Neutrophil (primary cell): ENCODE measurements at regions not wholly inside any gene's neighbourhood (a gene's known extent, or its start where the extent isn't known, plus 50 kb on each side); places are given as distances from the start of the nearest gene placed in this dataset.
"Not testable (repeated sequence)": the region's sequence is repeated elsewhere in the genome, so short reads cannot be mapped to it uniquely, and the experiment has no call there.

ENCODE experiments used
- H3K27ac ChIP-seq: fragments of 200-600 bp; sonication (generic); 2 replicates; pipeline ENCODE4 v1.5.1; 2016; ENCODE audit warnings: mild to moderate bottlenecking, moderate library complexity
- H3K27me3 ChIP-seq: fragments of 200-600 bp; sonication (generic); 2 replicates; pipeline ENCODE4 v1.6.0; 2016; ENCODE audit warnings: mild to moderate bottlenecking
- H3K36me3 ChIP-seq: fragments of 200-600 bp; sonication (generic); 2 replicates; pipeline ENCODE4 v1.5.1; 2017
- H3K4me1 ChIP-seq, 2 experiments: fragments of 200-600 bp in 1 of 2; sonication (generic) in 1 of 2; 1 replicate in 1 of 2; 2 replicates in 1 of 2; pipeline versions ENCODE4 v1.5.1 to v1.6.1; 2013 to 2016; ENCODE audit warnings: low read depth in 1 of 2, low read length in 1 of 2, mild to moderate bottlenecking in 1 of 2, moderate library complexity in 1 of 2; ENCODE audit not compliant: control insufficient read depth in 1 of 2, insufficient read depth in 1 of 2
- H3K4me3 ChIP-seq, 2 experiments: fragments of 200-600 bp in 1 of 2; sonication (generic) in 1 of 2; 1 replicate in 1 of 2; 2 replicates in 1 of 2; pipeline ENCODE4 v1.5.1; 2013 to 2016; ENCODE audit warnings: low read depth in 1 of 2, low read length in 1 of 2, mild to moderate bottlenecking in 1 of 2, moderate library complexity in 1 of 2
- H3K9me3 ChIP-seq: fragments of 200-600 bp; sonication (generic); 2 replicates; pipeline ENCODE4 v1.5.1; 2016
- CTCF ChIP-seq: fragments of 200-600 bp; sonication (generic); IDR thresholded peaks from 2 replicates; pipeline ENCODE4 v1.5.1; 2016; ENCODE audit warnings: antibody characterized with exemption

- H3K4me3 ChIP-seq, result no peak overlapping the region
- H3K27ac ChIP-seq, result no peak overlapping the region
- TF ChIP-seq CTCF, result no peak
- no peaks in the 10 kb centered on the region for H3K36me3 ChIP-seq
- no peaks in the 10 kb centered on the region for H3K27me3 ChIP-seq
- no peaks in the 10 kb centered on the region for H3K4me1 ChIP-seq
- no peaks in the 10 kb centered on the region for H3K9me3 ChIP-seq
Observed at GRCh38 chr4:116272336-116272735, 813.0 kb downstream of the TRAM1L1 start.

- H3K36me3 ChIP-seq, H3K27me3 ChIP-seq, H3K4me1 ChIP-seq, H3K27ac ChIP-seq, H3K9me3 ChIP-seq, H3K4me3 ChIP-seq: not testable (repeated sequence)
Observed at GRCh38 chr4:116260931-116261330, 824.4 kb downstream of the TRAM1L1 start.

- Histone ChIP-seq H3K36me3 (no peaks in the 10 kb centered on the region), H3K27me3 (no peaks in the 10 kb centered on the region), H3K9me3 (no peaks in the 10 kb centered on the region), H3K4me3 (no peak overlapping the region), H3K27ac (no peak overlapping the region), H3K4me1 (no peaks in the 10 kb centered on the region)
- no peak for TF ChIP-seq CTCF
Observed at GRCh38 chr4:116244771-116245170, 840.6 kb downstream of the TRAM1L1 start.

- no peaks in the 10 kb centered on the region for H3K4me1 ChIP-seq
- H3K36me3 ChIP-seq, result no peaks in the 10 kb centered on the region
- no peaks in the 10 kb centered on the region for H3K27me3 ChIP-seq
- TF ChIP-seq CTCF, result no peak
- H3K27ac ChIP-seq, result no peak overlapping the region
- H3K9me3 ChIP-seq, result no peaks in the 10 kb centered on the region
- no peak overlapping the region for H3K4me3 ChIP-seq
Observed at GRCh38 chr4:116243431-116243830, 841.9 kb downstream of the TRAM1L1 start.

GRCh38 chr4:116233971-116234370 lies 851.4 kb downstream of the TRAM1L1 start:
- no peak for TF ChIP-seq CTCF

GRCh38 chr4:116231999-116232398 lies 853.4 kb downstream of the TRAM1L1 start:
- H3K9me3 ChIP-seq, H3K4me3 ChIP-seq: not testable (repeated sequence)

More at GRCh38 chr4:116233971-116234370, 851.4 kb downstream of the TRAM1L1 start:
- Histone ChIP-seq H3K36me3 (no peaks in the 10 kb centered on the region), H3K4me1 (no peaks in the 10 kb centered on the region), H3K27ac (no peak overlapping the region), H3K4me3 (no peak overlapping the region), H3K9me3 (no peaks in the 10 kb centered on the region), H3K27me3 (no peaks in the 10 kb centered on the region)

GRCh38 chr4:116229420-116229819 lies 856.0 kb downstream of the TRAM1L1 start:
- Histone ChIP-seq H3K9me3 (no peaks in the 10 kb centered on the region), H3K4me1 (no peaks in the 10 kb centered on the region), H3K27me3 (no peaks in the 10 kb centered on the region), H3K27ac (no peak overlapping the region), H3K4me3 (no peak overlapping the region), H3K36me3 (no peaks in the 10 kb centered on the region)
- TF ChIP-seq CTCF, result no peak

More at GRCh38 chr4:116231999-116232398, 853.4 kb downstream of the TRAM1L1 start:
- H3K36me3 ChIP-seq, H3K27me3 ChIP-seq, H3K27ac ChIP-seq, H3K4me1 ChIP-seq: not testable (repeated sequence)
